ENCODE measurements at regions not wholly inside any gene's neighbourhood (a gene's known extent, or its start where the extent isn't known, plus 50 kb on each side); places are given as distances from the start of the nearest gene placed in this dataset.
"Not testable (repeated sequence)": the region's sequence is repeated elsewhere in the genome, so short reads cannot be mapped to it uniquely, and the experiment has no call there.

GRCh38 chr3:150130404-150131100 lies 159.9 kb upstream of the PFN2 start:
- Histone ChIP-seq H3K36me3 (ENCODE audit: insufficient read depth, low read depth, low read length) (no peaks in the 10 kb centered on the region), H3K27ac (ENCODE audit: low read length) (peak overlapping the region; percentile 38), H3K4me1 (ENCODE audit: insufficient read depth, low read length) (peaks cover 33% of the 10 kb centered on the region), H3K9ac (ENCODE audit: low read depth, low read length) (peak overlapping the region; percentile 28; the same call in 1 of the 2 replicates), H3K4me3 (ENCODE audit: low read length) (peak overlapping the region; percentile 36), H3K27me3 (ENCODE audit: insufficient read depth, low read length) (no peaks in the 10 kb centered on the region), H3K9me3 (ENCODE audit: insufficient read depth, low read depth, low read length) (no peaks in the 10 kb centered on the region)

DNA sequence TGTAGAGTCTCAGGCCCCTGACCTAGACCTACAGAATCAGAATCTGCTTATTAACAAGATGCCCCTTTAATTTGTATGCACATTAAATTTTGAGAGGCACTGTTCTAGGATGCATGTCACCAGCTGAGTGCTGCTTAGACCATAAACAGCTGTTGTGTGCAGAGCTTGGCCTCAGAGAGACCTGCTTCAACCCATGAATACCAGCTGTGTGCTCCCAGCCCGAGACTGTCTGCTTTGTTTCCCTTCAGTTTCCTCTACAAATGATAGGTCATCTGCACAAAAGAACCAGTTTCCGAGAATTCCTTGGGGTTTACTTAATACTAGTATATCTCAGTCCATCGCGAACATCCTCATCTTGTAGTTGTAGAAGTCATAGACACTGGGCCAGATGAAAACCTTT lies 158.5 kb upstream of the PFN2 start:
- H3K9ac ChIP-seq (ENCODE audit: low read depth, low read length): no peak overlapping the region
- H3K4me1 ChIP-seq (ENCODE audit: insufficient read depth, low read length): peaks cover 29% of the 10 kb centered on the region
- no peak overlapping the region for H3K4me3 ChIP-seq (ENCODE audit: low read length)
- H3K9me3 ChIP-seq (ENCODE audit: insufficient read depth, low read depth, low read length): no peaks in the 10 kb centered on the region
- H3K27ac ChIP-seq (ENCODE audit: low read length): no peak overlapping the region
- H3K27me3 ChIP-seq (ENCODE audit: insufficient read depth, low read length): no peaks in the 10 kb centered on the region
- H3K36me3 ChIP-seq (ENCODE audit: insufficient read depth, low read depth, low read length): no peaks in the 10 kb centered on the region

DNA sequence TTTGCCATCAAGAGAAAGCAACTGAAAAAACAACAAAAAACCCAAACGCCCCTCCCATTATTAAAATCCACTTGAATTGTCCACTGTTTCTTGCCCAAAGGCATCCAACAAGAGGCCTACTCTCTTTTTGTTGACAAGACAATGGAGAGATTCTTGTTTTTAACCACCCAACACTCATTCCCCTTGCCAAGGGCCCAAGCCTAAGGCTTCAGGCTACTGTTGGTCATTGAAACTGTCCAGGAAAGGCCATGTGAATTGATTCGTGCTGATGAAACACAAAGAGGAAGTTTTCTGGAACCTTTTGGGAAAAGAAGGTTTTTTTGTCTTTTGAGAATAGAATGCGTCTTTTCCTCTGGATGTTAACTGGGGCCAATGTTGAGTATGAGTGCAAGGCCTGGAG lies 157.4 kb upstream of the PFN2 start:
- Histone ChIP-seq H3K27me3 (ENCODE audit: insufficient read depth, low read length) (no peaks in the 10 kb centered on the region), H3K27ac (ENCODE audit: low read length) (no peak overlapping the region), H3K9ac (ENCODE audit: low read depth, low read length) (no peak overlapping the region), H3K4me1 (ENCODE audit: insufficient read depth, low read length) (peaks cover 29% of the 10 kb centered on the region), H3K36me3 (ENCODE audit: insufficient read depth, low read depth, low read length) (no peaks in the 10 kb centered on the region), H3K9me3 (ENCODE audit: insufficient read depth, low read depth, low read length) (no peaks in the 10 kb centered on the region), H3K4me3 (ENCODE audit: low read length) (no peak overlapping the region)

- Histone ChIP-seq H3K36me3 (ENCODE audit: insufficient read depth, low read depth, low read length) (no peaks in the 10 kb centered on the region), H3K9me3 (ENCODE audit: insufficient read depth, low read depth, low read length) (no peaks in the 10 kb centered on the region; the same call in 1 of the 2 replicates), H3K27ac (ENCODE audit: low read length) (no peak overlapping the region), H3K9ac (ENCODE audit: low read depth, low read length) (no peak overlapping the region), H3K4me3 (ENCODE audit: low read length) (no peak overlapping the region), H3K4me1 (ENCODE audit: insufficient read depth, low read length) (peaks cover 22% of the 10 kb centered on the region), H3K27me3 (ENCODE audit: insufficient read depth, low read length) (no peaks in the 10 kb centered on the region)
These were observed 156.4 kb upstream of the PFN2 start for GRCh38 chr3:150127011-150127490.

GRCh38 chr3:150124142-150124541 lies 153.4 kb upstream of the PFN2 start:
- Histone ChIP-seq H3K27me3 (ENCODE audit: insufficient read depth, low read length) (no peaks in the 10 kb centered on the region), H3K36me3 (ENCODE audit: insufficient read depth, low read depth, low read length) (no peaks in the 10 kb centered on the region), H3K9me3 (ENCODE audit: insufficient read depth, low read depth, low read length) (no peaks in the 10 kb centered on the region; the same call in 1 of the 2 replicates), H3K4me1 (ENCODE audit: insufficient read depth, low read length) (peaks cover 5% of the 10 kb centered on the region; the same call in 1 of the 2 replicates), H3K9ac (ENCODE audit: low read depth, low read length) (no peak overlapping the region), H3K27ac (ENCODE audit: low read length) (no peak overlapping the region), H3K4me3 (ENCODE audit: low read length) (no peak overlapping the region)

- not testable (repeated sequence) for H3K4me3 ChIP-seq (ENCODE audit: low read length); H3K27me3 ChIP-seq (ENCODE audit: insufficient read depth, low read length); H3K36me3 ChIP-seq (ENCODE audit: insufficient read depth, low read depth, low read length); H3K9me3 ChIP-seq (ENCODE audit: insufficient read depth, low read depth, low read length); H3K4me1 ChIP-seq (ENCODE audit: insufficient read depth, low read length); H3K27ac ChIP-seq (ENCODE audit: low read length); H3K9ac ChIP-seq (ENCODE audit: low read depth, low read length)
These were observed 152.6 kb upstream of the PFN2 start for GRCh38 chr3:150123249-150123648.

DNA sequence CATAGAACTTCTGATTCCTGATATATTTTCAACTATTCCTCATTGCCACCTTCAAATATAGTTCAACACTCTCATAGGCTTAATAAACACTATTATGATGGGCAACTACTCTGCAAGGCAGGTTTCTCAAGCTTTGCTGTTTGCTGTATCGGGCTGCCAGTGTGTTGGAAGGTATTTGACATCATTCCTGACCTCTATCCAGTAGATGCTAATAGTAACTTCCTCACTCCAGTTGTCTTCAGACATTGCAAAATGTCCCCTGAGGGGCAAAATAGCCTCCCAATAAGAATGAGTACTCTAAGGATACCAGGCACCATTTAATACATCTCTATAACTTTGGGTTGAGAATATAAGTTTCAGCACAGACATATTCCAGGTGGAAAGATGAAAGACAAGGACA lies 147.5 kb upstream of the PFN2 start:
- no peak overlapping the region for H3K27ac ChIP-seq (ENCODE audit: low read length)
- H3K4me3 ChIP-seq (ENCODE audit: low read length): no peak overlapping the region
- H3K9ac ChIP-seq (ENCODE audit: low read depth, low read length): no peak overlapping the region
- H3K27me3 ChIP-seq (ENCODE audit: insufficient read depth, low read length): no peaks in the 10 kb centered on the region
- H3K4me1 ChIP-seq (ENCODE audit: insufficient read depth, low read length): peaks cover 9% of the 10 kb centered on the region; the same call in 1 of the 2 replicates
- H3K36me3 ChIP-seq (ENCODE audit: insufficient read depth, low read depth, low read length): no peaks in the 10 kb centered on the region
- no peaks in the 10 kb centered on the region; the same call in 1 of the 2 replicates for H3K9me3 ChIP-seq (ENCODE audit: insufficient read depth, low read depth, low read length)

GRCh38 chr3:150117076-150117475 lies 146.4 kb upstream of the PFN2 start:
- no peaks in the 10 kb centered on the region; the same call in 1 of the 2 replicates for H3K9me3 ChIP-seq (ENCODE audit: insufficient read depth, low read depth, low read length)
- no peak overlapping the region for H3K27ac ChIP-seq (ENCODE audit: low read length)

GRCh38 chr3:150116196-150116595 lies 145.5 kb upstream of the PFN2 start:
- no peaks in the 10 kb centered on the region for H3K27me3 ChIP-seq (ENCODE audit: insufficient read depth, low read length)
- no peak overlapping the region for H3K9ac ChIP-seq (ENCODE audit: low read depth, low read length)
- no peaks in the 10 kb centered on the region for H3K9me3 ChIP-seq (ENCODE audit: insufficient read depth, low read depth, low read length)
- H3K4me3 ChIP-seq (ENCODE audit: low read length): no peak overlapping the region
- no peak overlapping the region for H3K27ac ChIP-seq (ENCODE audit: low read length)
- peaks cover 9% of the 10 kb centered on the region; the same call in 1 of the 2 replicates for H3K4me1 ChIP-seq (ENCODE audit: insufficient read depth, low read length)
- no peaks in the 10 kb centered on the region for H3K36me3 ChIP-seq (ENCODE audit: insufficient read depth, low read depth, low read length)

More at GRCh38 chr3:150117076-150117475, 146.4 kb upstream of the PFN2 start:
- no peak overlapping the region for H3K9ac ChIP-seq (ENCODE audit: low read depth, low read length)
- H3K36me3 ChIP-seq (ENCODE audit: insufficient read depth, low read depth, low read length): no peaks in the 10 kb centered on the region
- H3K4me3 ChIP-seq (ENCODE audit: low read length): no peak overlapping the region
- peaks cover 9% of the 10 kb centered on the region; the same call in 1 of the 2 replicates for H3K4me1 ChIP-seq (ENCODE audit: insufficient read depth, low read length)
- H3K27me3 ChIP-seq (ENCODE audit: insufficient read depth, low read length): no peaks in the 10 kb centered on the region

DNA sequence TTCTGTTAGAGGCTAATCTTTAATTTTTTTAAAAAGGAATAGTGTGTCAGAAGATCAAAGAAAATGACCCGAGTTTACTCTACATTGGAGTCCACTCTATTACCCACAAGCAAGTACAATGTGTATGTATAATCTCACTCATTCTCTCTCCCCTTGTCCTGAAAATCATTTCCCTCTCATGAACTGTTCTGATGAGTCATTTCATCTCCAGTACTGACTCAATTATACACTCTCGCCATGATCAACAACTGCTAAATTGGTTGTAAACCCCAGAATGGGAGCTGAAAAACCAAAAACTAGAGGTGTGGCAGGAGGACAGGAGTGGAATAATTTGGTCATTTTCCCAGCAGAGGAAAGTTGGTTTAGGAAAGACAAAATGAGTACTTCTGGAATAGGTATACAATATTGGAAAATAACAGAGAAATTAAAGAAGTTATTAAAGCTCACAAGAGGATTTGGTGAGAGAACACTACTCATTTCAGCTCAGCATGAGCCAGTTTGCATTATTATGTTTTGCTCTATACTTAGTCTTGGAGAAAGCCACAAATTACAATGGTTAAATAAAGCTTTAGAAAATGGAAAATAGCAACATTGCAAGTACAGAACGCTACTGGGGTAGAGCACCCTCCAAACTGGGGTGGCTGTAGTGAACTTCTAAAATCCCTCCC lies 144.3 kb upstream of the PFN2 start:
- Histone ChIP-seq H3K27ac (ENCODE audit: low read length) (no peak overlapping the region), H3K36me3 (ENCODE audit: insufficient read depth, low read depth, low read length) (no peaks in the 10 kb centered on the region), H3K4me1 (ENCODE audit: insufficient read depth, low read length) (peaks cover 9% of the 10 kb centered on the region; the same call in 1 of the 2 replicates)

GRCh38 chr3:150114273-150114672 lies 143.6 kb upstream of the PFN2 start:
- Histone ChIP-seq H3K9ac (ENCODE audit: low read depth, low read length) (no peak overlapping the region), H3K4me1 (ENCODE audit: insufficient read depth, low read length) (peaks cover 5% of the 10 kb centered on the region; the same call in 1 of the 2 replicates), H3K27ac (ENCODE audit: low read length) (no peak overlapping the region), H3K27me3 (ENCODE audit: insufficient read depth, low read length) (no peaks in the 10 kb centered on the region), H3K4me3 (ENCODE audit: low read length) (no peak overlapping the region), H3K9me3 (ENCODE audit: insufficient read depth, low read depth, low read length) (no peaks in the 10 kb centered on the region), H3K36me3 (ENCODE audit: insufficient read depth, low read depth, low read length) (no peaks in the 10 kb centered on the region)

More for the DNA sequence above, 144.3 kb upstream of the PFN2 start:
- no peak overlapping the region for H3K4me3 ChIP-seq (ENCODE audit: low read length)
- H3K27me3 ChIP-seq (ENCODE audit: insufficient read depth, low read length): no peaks in the 10 kb centered on the region
- H3K9me3 ChIP-seq (ENCODE audit: insufficient read depth, low read depth, low read length): no peaks in the 10 kb centered on the region
- H3K9ac ChIP-seq (ENCODE audit: low read depth, low read length): no peak overlapping the region

DNA sequence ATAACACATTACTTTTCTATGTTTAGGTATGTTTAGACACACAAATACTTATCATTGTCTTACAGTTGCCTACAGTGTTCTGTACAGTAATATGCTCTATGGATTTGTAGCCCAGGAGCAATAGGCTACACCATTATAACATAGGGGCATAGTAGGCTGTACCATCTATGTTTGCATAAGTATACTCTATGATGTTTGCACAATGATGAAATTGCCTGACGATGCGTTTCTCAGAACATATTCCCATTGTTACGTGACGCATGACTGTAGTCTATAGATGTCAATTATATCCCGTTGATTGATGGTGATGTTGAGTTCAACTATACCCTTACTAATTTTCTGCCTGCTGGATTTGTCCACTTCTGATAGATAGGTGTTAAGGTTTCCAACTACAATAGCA lies 139.4 kb upstream of the PFN2 start:
- Histone ChIP-seq H3K36me3 (ENCODE audit: insufficient read depth, low read depth, low read length) (no peaks in the 10 kb centered on the region), H3K9ac (ENCODE audit: low read depth, low read length) (no peak overlapping the region), H3K27me3 (ENCODE audit: insufficient read depth, low read length) (no peaks in the 10 kb centered on the region), H3K9me3 (ENCODE audit: insufficient read depth, low read depth, low read length) (no peaks in the 10 kb centered on the region), H3K4me3 (ENCODE audit: low read length) (no peak overlapping the region), H3K4me1 (ENCODE audit: insufficient read depth, low read length) (peaks cover 20% of the 10 kb centered on the region), H3K27ac (ENCODE audit: low read length) (no peak overlapping the region)

All from iPS-20b (cell line).